ENCODE measurements at regions not wholly inside any gene's neighbourhood (a gene's known extent, or its start where the extent isn't known, plus 50 kb on each side); places are given as distances from the start of the nearest gene placed in this dataset.

- Histone ChIP-seq H3K36me3 (replicated peaks in 1 of 2; ENCODE audit: control insufficient read depth in 1 of 2, insufficient read depth in 2 of 2, low read length in 2 of 2) (no peaks in the 10 kb centered on the region), H3K9me3 (ENCODE audit: low read length) (peaks cover 96% of the 10 kb centered on the region), H3K9ac (ENCODE audit: insufficient read depth, low read depth, low read length) (no peak overlapping the region), H3K4me1 (ENCODE audit: insufficient read depth, low read length) (no peaks in the 10 kb centered on the region), H3K4me2 (ENCODE audit: low read depth, low read length) (no peak overlapping the region), H3K4me3 (replicated peaks in 1 of 3; ENCODE audit: insufficient read depth in 1 of 3, low read depth in 2 of 3, low read length in 3 of 3) (no peak overlapping the region), H3K27ac (ENCODE audit: extremely low read length, insufficient read depth, low read length) (no peak overlapping the region), H3K27me3 (ENCODE audit: control insufficient read depth in 1 of 2, insufficient read depth in 2 of 2, low read length in 2 of 2) (no peaks in the 10 kb centered on the region), H3K79me2 (ENCODE audit: insufficient read depth, low read length) (no peaks in the 10 kb centered on the region), H4K20me1 (ENCODE audit: insufficient read depth, low read length) (no peaks in the 10 kb centered on the region), H2AFZ (ENCODE audit: low read length) (no peak overlapping the region)
- TF ChIP-seq KLF11 (CRISPR knock-in tag; IDR thresholded peaks at IDR 0.05) (no peak), SUZ12 (IDR thresholded peaks at IDR 0.05; ENCODE audit: low read depth, low read length) (no peak), POGZ (CRISPR knock-in tag; IDR thresholded peaks at IDR 0.05) (no peak), IRX3 (CRISPR knock-in tag; IDR thresholded peaks at IDR 0.05; ENCODE audit: borderline replicate concordance, low read depth) (no peak), ZNF773 (CRISPR knock-in tag; IDR thresholded peaks at IDR 0.05; ENCODE audit: borderline replicate concordance) (no peak), RARA (CRISPR knock-in tag; IDR thresholded peaks at IDR 0.05) (no peak), CSRNP1 (CRISPR knock-in tag; IDR thresholded peaks at IDR 0.05) (no peak), TEAD2 (CRISPR knock-in tag; IDR thresholded peaks at IDR 0.05) (no peak), ZNF891 (CRISPR knock-in tag; IDR thresholded peaks at IDR 0.05) (no peak), ZFP36L2 (CRISPR knock-in tag; IDR thresholded peaks at IDR 0.05) (no peak), RXRB (CRISPR knock-in tag; IDR thresholded peaks at IDR 0.05; ENCODE audit: borderline replicate concordance) (no peak), ZNF550 (CRISPR knock-in tag; IDR thresholded peaks at IDR 0.05; ENCODE audit: borderline replicate concordance) (no peak), HNRNPK (IDR thresholded peaks at IDR 0.05; ENCODE audit: low read depth, low read length, poor library complexity, severe bottlenecking) (no peak), MXI1 (IDR thresholded peaks at IDR 0.05; ENCODE audit: borderline replicate concordance, low read depth, low read length) (no peak), ZNF644 (CRISPR knock-in tag; IDR thresholded peaks at IDR 0.05; ENCODE audit: low read depth) (no peak), PHF21A (CRISPR knock-in tag; IDR thresholded peaks at IDR 0.05) (no peak), ZNF569 (CRISPR knock-in tag; IDR thresholded peaks at IDR 0.05; ENCODE audit: borderline replicate concordance) (no peak), ZBTB43 (CRISPR knock-in tag; conservative IDR thresholded peaks at IDR 0.05) (no peak)
- TF ChIP-seq, protein P1, sequence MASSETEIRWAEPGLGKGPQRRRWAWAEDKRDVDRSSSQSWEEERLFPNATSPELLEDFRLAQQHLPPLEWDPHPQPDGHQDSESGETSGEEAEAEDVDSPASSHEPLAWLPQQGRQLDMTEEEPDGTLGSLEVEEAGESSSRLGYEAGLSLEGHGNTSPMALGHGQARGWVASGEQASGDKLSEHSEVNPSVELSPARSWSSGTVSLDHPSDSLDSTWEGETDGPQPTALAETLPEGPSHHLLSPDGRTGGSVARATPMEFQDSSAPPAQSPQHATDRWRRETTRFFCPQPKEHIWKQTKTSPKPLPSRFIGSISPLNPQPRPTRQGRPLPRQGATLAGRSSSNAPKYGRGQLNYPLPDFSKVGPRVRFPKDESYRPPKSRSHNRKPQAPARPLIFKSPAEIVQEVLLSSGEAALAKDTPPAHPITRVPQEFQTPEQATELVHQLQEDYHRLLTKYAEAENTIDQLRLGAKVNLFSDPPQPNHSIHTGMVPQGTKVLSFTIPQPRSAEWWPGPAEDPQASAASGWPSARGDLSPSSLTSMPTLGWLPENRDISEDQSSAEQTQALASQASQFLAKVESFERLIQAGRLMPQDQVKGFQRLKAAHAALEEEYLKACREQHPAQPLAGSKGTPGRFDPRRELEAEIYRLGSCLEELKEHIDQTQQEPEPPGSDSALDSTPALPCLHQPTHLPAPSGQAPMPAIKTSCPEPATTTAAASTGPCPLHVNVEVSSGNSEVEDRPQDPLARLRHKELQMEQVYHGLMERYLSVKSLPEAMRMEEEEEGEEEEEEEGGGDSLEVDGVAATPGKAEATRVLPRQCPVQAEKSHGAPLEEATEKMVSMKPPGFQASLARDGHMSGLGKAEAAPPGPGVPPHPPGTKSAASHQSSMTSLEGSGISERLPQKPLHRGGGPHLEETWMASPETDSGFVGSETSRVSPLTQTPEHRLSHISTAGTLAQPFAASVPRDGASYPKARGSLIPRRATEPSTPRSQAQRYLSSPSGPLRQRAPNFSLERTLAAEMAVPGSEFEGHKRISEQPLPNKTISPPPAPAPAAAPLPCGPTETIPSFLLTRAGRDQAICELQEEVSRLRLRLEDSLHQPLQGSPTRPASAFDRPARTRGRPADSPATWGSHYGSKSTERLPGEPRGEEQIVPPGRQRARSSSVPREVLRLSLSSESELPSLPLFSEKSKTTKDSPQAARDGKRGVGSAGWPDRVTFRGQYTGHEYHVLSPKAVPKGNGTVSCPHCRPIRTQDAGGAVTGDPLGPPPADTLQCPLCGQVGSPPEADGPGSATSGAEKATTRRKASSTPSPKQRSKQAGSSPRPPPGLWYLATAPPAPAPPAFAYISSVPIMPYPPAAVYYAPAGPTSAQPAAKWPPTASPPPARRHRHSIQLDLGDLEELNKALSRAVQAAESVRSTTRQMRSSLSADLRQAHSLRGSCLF (CRISPR knock-in tag; IDR thresholded peaks at IDR 0.05; ENCODE audit: borderline replicate concordance), result no peak
- 0% methylated on average over 1 of the region's 1 CpG for WGBS (ENCODE audit: low lambda C conversion rate)
- ChIA-PET POLR2A (no interaction called here), CTCF (ENCODE audit: low intra/inter-chr PET ratio, low total read pairs) (no interaction called here)
- intact Hi-C loops (cut with micrococcal nuclease; ENCODE audit: unreplicated experiment) (no loop called here), in situ Hi-C loops (cut with HindIII; ENCODE audit: extremely low pct_ligation_motif_present, low pct_unique_long_range_greater_than_20kb) (no loop called here)
- no TSS peak for BruUV-seq (replicated peaks)
- ATAC-seq (no peak), FAIRE-seq (no peak), DNase-seq (ENCODE audit: low spot score) (no peak)
Measured at GRCh38 chr1:238177351-238177750, 286.6 kb upstream of the ZP4 start.
